GM19328 (cell line): ENCODE measurements at regions not wholly inside any gene's neighbourhood (a gene's known extent, or its start where the extent isn't known, plus 50 kb on each side); places are given as distances from the start of the nearest gene placed in this dataset.
"Not testable (repeated sequence)": the region's sequence is repeated elsewhere in the genome, so short reads cannot be mapped to it uniquely, and the experiment has no call there.

ENCODE experiments used
- ATAC-seq: cut with Tn5 transposase; IDR thresholded peaks from one replicate; pipeline ENCODE4 v1.9.1; 2021; ENCODE audit warnings: mild to moderate bottlenecking, moderate library complexity; ENCODE audit not compliant: unreplicated experiment

DNA sequence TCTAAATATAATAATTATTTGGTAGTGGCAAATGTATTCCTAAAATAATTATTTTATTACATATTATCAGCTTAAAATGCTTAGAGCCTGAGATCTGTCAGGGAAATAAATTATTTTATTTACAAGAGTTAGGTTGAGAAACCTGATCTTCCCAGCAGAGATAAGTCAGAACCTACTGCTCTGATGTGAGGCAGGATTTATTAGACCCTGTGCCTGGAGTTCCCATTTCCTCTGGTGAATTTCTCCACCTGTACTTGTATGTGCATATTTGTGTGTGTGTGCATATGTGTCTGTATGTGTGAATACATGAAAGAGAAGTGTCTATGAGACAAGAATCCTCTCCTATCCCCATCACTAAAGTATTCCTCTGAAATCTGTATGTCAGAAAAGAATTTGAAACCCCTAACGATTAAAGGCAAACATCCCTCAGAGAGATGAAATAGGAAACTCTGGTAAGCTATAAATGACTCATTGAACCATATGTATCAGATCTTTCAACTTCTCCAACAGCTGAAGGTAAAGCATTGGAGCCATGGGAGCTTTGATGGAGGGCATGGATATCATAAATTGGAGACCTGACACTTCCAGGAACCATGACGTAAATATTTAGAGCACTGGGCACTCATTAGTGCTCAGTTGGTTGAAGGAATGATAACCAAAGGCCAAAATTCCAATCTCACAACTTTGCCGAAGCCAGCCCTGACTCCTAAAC is 190.9 kb downstream of the XPNPEP1 start:
- no peak for ATAC-seq

DNA sequence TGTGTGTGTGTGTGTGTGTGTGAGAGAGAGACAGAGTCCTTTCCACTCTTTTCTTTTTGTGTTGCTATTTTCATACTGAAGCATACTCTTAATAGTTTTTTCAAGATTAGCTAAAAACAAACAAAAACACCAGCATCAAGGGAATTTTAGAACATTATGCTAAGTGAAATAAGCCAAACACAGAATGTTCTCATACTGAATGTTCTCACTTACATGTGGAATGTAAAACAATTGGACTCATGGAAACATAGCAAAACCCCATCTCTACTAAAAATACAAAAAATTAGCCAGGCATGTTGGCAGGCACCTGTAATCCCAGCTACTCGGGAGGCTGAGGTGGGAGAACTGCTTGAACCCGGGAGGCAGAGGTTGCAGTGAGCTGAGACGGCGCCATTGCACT is 193.4 kb downstream of the XPNPEP1 start:
- ATAC-seq = not testable (repeated sequence)

- no peak for ATAC-seq
Measured at GRCh38 chr10:109727436-109727835, 195.9 kb downstream of the XPNPEP1 start.

GRCh38 chr10:109726473-109726872 is 196.8 kb downstream of the XPNPEP1 start:
- no peak for ATAC-seq

GRCh38 chr10:109723305-109723704 is 200.0 kb downstream of the XPNPEP1 start:
- no peak for ATAC-seq

DNA sequence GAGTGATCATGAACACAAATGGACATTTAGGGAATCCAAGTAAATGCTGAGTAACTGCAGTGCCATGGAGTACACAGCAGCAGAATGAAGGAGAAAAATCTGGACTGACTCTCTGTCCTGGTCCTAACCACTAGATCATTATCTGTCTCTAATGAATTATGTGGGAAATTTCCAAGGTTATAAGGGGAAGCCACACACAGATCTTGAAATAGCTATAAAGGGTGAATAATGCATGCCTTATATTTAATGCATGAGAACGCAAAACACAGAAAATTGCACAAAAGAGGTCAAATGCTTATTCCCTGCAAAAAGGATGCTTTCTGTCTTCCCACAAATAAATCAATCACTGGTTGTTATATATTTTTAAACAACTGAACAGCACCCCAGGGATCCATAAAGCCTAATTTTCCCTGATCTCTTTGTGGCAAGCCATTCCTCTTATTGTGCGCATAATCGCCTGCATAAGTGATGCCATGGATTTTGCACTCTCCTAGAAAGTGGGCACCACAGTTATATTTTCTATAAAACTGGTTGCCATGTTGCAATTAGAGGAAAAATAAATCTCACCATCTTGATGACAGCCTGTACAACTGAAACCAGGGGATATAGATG is 201.8 kb downstream of the XPNPEP1 start:
- ATAC-seq = no peak

DNA sequence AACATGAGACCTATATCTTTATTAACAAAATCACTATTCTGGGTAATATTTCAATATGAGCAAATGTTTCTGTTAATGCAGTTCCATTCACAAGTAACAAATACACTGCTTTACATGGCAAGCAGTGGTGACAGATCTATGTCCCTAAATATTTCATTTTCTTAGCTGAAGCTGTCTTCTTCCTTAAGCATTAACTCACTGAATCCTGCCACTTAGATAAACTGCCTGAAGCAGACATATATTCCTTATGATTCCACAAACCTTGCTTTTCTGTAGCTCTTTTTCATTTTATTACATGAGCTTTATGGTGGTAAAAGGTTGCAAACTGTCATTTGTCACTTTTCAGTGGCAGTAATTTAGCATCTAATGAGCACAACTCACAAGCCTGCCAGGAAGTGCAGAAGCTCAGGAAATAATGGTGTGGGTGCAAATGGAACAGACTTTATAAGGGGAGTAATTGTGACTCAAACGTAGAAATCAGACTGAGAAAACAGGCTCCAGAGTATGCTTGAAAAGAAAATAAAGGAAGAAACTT is 217.2 kb downstream of the XPNPEP1 start:
- ATAC-seq = no peak

DNA sequence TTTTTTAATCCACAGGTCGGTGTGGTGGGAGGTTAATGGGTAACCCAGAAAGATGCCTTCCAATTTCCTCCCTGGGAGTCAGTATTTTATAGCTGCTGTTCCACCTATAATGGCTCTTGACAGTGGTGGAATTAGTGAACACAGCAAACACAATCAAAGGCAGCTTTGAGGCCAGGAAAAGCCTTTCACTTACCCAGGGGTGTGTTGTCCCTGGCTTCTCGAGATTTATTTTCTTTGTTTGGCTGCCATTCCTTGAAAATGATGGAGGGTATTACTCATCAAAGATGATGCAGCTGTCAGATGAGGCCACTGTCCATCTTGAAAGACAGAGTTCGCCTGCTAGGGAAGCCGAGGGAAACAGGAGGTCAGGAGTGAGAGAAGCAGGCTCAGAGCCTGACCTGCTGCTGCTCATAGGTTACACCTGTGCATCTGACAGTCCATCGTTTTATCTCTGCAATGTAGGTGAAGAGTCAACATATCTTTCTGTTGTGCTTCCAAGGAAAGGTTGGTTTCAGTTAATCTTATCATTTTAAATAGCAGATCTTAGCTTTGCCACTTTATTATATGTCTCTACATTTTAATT is 221.6 kb downstream of the XPNPEP1 start:
- no peak for ATAC-seq

GRCh38 chr10:109698882-109699664 is 224.2 kb downstream of the XPNPEP1 start:
- ATAC-seq = no peak

- no peak for ATAC-seq
Measured at GRCh38 chr10:109698086-109698485, 225.2 kb downstream of the XPNPEP1 start.

DNA sequence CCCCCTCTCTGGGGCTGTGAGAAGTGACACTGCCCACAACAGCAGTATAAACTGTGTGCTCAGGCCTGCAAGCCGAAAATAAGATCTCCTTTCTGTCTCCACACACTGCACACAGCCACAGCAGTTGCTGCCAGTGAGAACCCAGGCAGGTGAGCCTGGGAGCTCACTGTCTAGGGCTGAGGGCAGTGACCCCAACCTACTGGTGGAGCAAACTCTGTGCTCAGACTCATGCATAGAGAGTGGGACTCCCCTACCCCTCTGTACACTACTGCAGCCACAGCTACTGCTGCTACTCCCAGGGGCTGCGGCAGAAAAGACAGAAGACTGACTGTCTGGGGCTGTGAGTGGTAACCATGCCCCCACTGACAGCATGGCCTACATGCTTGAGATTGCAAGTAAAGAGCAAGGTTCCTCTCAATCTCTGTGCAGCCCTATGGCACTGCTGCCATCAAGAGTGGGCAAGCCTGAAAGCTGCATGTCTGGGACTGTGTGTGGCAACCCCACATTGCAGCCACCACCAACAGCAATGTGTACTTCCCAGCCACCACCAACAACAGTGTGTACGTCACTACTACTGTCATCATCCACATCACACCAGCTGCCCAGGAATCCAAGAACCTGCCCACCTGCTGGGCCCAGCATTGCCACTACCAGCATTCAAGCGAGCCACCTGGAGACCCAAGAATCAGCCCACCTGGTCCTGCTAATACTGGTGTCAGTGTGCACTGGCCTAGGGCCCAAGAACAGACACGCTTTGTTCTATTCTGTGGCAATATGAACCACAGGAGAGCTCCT is 226.1 kb downstream of the XPNPEP1 start:
- no peak for ATAC-seq

DNA sequence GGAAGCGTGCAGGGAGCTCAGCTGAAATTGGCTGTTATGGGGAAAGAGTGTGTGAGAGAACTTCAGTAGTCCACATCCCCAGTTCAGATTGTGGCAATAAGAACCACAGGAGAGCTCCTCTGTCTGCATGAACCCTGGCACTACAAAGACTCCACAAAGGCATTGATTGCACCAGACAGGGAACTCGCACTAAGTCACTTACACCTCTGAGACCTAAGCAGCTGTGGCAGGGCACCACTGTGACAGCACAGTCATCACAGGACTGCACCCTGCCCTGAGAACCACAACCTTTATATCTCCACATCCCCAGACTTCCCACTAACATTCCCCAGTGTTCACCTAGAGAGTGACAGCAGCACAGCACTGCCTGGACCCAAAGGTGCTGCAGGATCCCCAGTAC is 226.8 kb downstream of the XPNPEP1 start:
- no peak for ATAC-seq

- ATAC-seq = no peak
Measured at GRCh38 chr10:109695988-109696387, 227.3 kb downstream of the XPNPEP1 start.

DNA sequence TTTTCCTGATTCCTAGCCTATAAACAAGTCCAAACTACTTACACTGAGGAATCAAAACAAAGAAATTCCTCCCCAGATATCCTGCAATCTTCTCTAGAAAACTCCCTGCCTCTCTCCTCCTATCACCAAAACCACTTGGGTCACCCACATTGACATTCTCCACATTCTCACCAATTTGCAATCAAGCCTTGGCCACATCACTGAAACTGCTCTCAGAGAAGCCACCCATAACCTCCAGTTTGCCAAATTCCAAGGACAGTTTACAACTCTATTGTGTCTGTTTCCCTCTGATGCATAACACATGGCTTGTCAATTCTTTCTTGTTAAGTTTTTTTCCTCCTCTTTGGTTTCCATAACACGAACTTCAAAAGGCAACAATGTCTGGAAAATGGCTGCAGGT is 233.5 kb downstream of the XPNPEP1 start:
- ATAC-seq = no peak

- no peak for ATAC-seq
Measured at GRCh38 chr10:109679478-109679877, 243.8 kb downstream of the XPNPEP1 start.

GRCh38 chr10:109678857-109679256 is 244.5 kb downstream of the XPNPEP1 start:
- ATAC-seq = no peak

DNA sequence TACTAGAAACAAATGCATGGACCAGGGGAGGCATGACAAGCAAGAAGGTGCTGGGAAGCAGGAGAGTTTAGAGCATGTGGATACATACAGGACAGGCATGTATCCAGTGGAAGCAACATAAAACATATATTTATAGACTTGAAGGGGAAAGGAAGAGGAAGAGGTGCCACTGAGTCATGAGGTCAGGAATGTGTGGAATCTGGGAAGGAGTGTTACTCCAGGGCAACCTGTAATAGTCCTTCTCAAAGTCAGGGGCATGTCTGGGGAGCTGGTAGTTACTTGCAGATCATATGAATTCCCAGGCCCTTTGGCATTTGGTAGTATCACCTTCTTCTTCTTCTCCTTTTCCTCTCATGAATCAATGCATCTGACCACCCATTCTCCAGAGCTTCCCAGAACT is 246.6 kb downstream of the XPNPEP1 start:
- no peak for ATAC-seq

- no peak for ATAC-seq
Measured at GRCh38 chr10:109668703-109669102, 254.6 kb downstream of the XPNPEP1 start.

DNA sequence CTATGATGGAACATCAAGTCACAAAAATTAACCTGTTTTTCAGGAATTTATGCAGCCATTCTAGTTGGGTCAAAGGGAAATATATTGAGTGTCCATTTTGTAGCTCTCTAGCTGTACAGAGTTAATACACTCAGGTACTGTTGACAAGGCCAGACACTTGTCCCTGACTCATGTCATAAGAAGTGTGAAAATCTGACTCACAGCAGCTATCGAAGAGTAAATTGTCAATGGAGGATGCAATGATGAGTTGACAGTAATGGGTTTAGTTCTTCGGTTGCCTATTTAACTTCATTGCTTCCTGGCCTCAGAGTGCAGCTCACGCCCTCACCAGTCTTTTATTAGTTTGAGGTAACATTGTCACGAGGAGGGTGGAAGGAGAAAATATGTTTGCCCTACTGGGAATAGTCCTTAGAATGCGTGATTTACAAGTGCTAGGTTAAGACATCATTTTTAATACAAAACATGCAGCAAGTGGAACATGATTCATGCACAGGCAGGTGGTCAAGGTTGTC is 255.1 kb downstream of the XPNPEP1 start:
- no peak for ATAC-seq

DNA sequence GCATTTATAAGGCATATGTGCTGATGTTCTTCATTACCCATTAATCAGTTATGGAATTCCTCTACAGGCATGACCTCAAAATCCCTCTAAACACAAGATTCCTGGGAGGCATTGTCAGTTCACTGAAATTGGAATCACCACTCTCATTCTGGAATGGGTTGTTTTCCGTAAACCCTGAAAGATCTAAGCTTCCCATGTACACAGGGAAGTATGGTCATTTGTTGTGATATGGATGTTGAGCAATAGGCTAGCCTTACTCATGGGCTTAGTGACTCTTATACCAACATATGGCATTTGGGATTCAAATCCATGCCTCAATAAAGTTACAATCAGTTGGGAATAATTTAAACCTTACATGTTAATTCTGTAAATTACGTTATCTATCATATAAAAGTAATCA is 258.0 kb downstream of the XPNPEP1 start:
- ATAC-seq = no peak
